ENCODE measurements at regions not wholly inside any gene's neighbourhood (a gene's known extent, or its start where the extent isn't known, plus 50 kb on each side); places are given as distances from the start of the nearest gene placed in this dataset.

- no peak for TF ChIP-seq CTCF (IDR thresholded peaks at IDR 0.05; ENCODE audit: insufficient read depth, low read length, poor library complexity, severe bottlenecking)
Observed at GRCh38 chr12:89840162-89840922, 131.7 kb upstream of the ATP2B1 start.

GRCh38 chr12:89839444-89839843, 130.8 kb upstream of the ATP2B1 start:
- no peak for DNase-seq (ENCODE audit: extremely low read depth, insufficient read length)
- no peak overlapping the region for H3K4me3 ChIP-seq (replicated peaks; ENCODE audit: low read depth, low read length)
- H3K36me3 ChIP-seq (ENCODE audit: control insufficient read depth, insufficient read depth, low read length), result no peaks in the 10 kb centered on the region
- no peaks in the 10 kb centered on the region for H3K27me3 ChIP-seq (replicated peaks; ENCODE audit: control insufficient read depth, insufficient read depth, low read length)
- no peak for TF ChIP-seq CTCF (IDR thresholded peaks at IDR 0.05; ENCODE audit: insufficient read depth, low read length, poor library complexity, severe bottlenecking)

More at GRCh38 chr12:89840162-89840922, 131.7 kb upstream of the ATP2B1 start:
- Histone ChIP-seq H3K36me3 (ENCODE audit: control insufficient read depth, insufficient read depth, low read length) (no peaks in the 10 kb centered on the region), H3K4me3 (replicated peaks; ENCODE audit: low read depth, low read length) (no peak overlapping the region), H3K27me3 (replicated peaks; ENCODE audit: control insufficient read depth, insufficient read depth, low read length) (no peaks in the 10 kb centered on the region)
- no peak for DNase-seq (ENCODE audit: extremely low read depth, insufficient read length)

DNA sequence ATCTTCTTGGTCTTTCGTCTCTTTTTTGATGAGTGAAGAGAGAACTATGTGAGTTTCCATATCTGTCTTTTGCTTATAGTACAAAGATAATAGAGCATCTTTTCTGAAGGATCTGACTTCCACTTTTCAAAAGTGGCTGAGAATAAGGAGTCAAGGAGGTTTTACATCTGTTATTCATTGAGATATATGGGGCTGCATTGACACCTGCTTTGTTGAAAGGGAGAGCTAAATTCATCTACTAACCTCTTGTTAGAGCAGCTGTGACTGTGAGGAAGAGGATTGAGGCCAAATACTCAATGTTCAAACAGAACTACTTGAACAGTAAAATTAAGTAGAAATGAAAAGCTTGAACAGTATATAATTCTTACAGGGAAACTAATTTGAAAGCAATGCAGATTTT, 130.2 kb upstream of the ATP2B1 start:
- no peak for DNase-seq (ENCODE audit: extremely low read depth, insufficient read length)
- TF ChIP-seq CTCF (IDR thresholded peaks at IDR 0.05; ENCODE audit: insufficient read depth, low read length, poor library complexity, severe bottlenecking), result no peak
- H3K4me3 ChIP-seq (replicated peaks; ENCODE audit: low read depth, low read length), result no peak overlapping the region

GRCh38 chr12:89836026-89836425, 127.4 kb upstream of the ATP2B1 start:
- H3K27me3 ChIP-seq (replicated peaks; ENCODE audit: control insufficient read depth, insufficient read depth, low read length), result no peaks in the 10 kb centered on the region
- no peak for TF ChIP-seq CTCF (IDR thresholded peaks at IDR 0.05; ENCODE audit: insufficient read depth, low read length, poor library complexity, severe bottlenecking)
- DNase-seq (ENCODE audit: extremely low read depth, insufficient read length), result no peak
- no peak overlapping the region for H3K4me3 ChIP-seq (replicated peaks; ENCODE audit: low read depth, low read length)
- no peaks in the 10 kb centered on the region for H3K36me3 ChIP-seq (ENCODE audit: control insufficient read depth, insufficient read depth, low read length)

More for the DNA sequence above, 130.2 kb upstream of the ATP2B1 start:
- Histone ChIP-seq H3K27me3 (replicated peaks; ENCODE audit: control insufficient read depth, insufficient read depth, low read length) (no peaks in the 10 kb centered on the region), H3K36me3 (ENCODE audit: control insufficient read depth, insufficient read depth, low read length) (no peaks in the 10 kb centered on the region)

DNA sequence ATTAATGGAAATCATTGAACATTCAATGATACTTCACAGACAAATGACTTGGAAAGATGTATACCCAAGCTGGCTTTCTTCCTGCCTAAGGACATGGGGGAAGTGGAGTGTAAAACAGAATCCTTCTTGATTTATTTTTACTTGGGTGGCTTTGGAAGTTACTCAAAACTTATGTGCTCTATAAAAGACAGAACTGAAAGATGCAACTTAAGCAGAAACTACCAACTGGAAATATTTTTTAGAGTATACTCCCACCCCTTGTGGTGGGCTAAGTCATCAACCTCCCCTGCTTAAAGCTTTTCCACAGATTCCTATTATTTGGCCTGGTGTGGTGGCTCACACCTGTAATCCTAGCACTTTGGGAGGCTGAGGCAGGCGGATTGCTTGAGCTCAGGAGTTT, 126.0 kb upstream of the ATP2B1 start:
- H3K4me3 ChIP-seq (replicated peaks; ENCODE audit: low read depth, low read length), result no peak overlapping the region
- DNase-seq (ENCODE audit: extremely low read depth, insufficient read length), result no peak
- TF ChIP-seq CTCF (IDR thresholded peaks at IDR 0.05; ENCODE audit: insufficient read depth, low read length, poor library complexity, severe bottlenecking), result no peak

More for the DNA sequence above, 126.0 kb upstream of the ATP2B1 start:
- H3K27me3 ChIP-seq (replicated peaks; ENCODE audit: control insufficient read depth, insufficient read depth, low read length), result no peaks in the 10 kb centered on the region
- H3K36me3 ChIP-seq (ENCODE audit: control insufficient read depth, insufficient read depth, low read length), result no peaks in the 10 kb centered on the region
